Esophagus mucosa (tissue), 1 donor: ENCODE measurements at regions not wholly inside any gene's neighbourhood (a gene's known extent, or its start where the extent isn't known, plus 50 kb on each side); places are given as distances from the start of the nearest gene placed in this dataset.
A peak's percentile ranks its signal among the peaks of the same experiment; 100 is the strongest.
"Not testable (repeated sequence)": the region's sequence is repeated elsewhere in the genome, so short reads cannot be mapped to it uniquely, and the experiment has no call there.

Experiments used
- ATAC-seq: fragments of 200-7000 bp; cut with Tn5 transposase; one replicate; pipeline ENCODE4 v1.9.1; 2020
- donor health status: DM: yes; HTN: yes; CAD: no.

DNA sequence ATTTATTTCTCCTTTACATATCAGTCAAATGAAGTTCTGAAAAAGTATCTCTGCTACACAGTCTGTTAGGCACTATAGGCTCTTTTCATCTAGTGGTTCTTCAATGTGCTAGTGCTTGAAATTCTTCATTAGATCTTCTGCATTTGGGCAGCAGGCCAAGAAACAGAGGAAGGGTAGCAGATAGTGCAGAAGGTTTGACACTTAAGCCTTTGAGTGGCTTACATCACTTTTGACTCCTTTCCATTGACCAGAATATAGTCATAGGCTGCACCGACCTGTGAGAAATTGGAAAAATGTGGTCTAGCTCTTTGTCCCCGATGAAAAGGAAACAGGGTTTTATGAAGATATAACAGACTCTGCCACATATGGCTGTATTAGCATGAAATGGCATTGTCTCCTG is 459.5 kb upstream of the PTGER4 start:
- ATAC-seq, result no peak

DNA sequence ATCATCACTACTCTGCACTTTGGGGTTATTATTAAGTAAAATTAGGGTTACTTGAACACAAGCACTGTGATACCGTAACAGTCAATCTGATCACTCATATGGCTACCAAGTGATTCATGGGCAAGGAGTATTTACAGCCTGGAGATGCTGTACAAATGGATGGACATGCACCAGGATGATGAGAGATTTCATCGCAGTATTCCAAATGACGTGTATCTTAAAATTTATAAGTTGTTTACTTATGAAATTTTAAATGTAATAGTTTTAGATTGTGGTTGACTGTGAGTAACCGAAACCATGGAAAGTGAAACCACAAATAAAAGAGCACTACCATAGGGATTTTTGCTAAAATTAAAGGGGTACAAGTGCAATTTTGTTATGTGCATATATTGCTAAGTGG is 462.2 kb upstream of the PTGER4 start:
- ATAC-seq, result no peak

DNA sequence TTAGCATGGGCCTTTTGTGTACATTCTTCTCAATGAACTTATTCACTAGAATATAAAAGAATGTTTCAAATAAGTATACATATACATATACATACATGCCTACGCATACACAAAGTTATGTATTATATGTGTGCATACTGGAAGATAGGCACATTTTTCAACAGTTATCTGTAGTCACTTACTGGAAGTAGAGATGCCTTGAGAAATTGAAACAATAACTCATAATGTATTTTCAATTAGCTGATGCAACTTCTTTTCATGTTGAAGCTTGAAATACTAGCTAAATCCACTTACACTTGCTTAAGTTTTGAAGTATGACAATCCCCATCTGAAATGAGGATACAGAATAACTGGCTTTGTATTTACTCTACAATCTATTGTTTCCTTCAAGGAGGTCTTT is 469.0 kb upstream of the PTGER4 start:
- no peak for ATAC-seq

GRCh38 chr5:40206030-40206429 is 473.7 kb upstream of the PTGER4 start:
- ATAC-seq, result no peak

GRCh38 chr5:40204144-40204543 is 475.6 kb upstream of the PTGER4 start:
- ATAC-seq, result no peak

GRCh38 chr5:40202814-40203440 is 476.8 kb upstream of the PTGER4 start:
- no peak for ATAC-seq

DNA sequence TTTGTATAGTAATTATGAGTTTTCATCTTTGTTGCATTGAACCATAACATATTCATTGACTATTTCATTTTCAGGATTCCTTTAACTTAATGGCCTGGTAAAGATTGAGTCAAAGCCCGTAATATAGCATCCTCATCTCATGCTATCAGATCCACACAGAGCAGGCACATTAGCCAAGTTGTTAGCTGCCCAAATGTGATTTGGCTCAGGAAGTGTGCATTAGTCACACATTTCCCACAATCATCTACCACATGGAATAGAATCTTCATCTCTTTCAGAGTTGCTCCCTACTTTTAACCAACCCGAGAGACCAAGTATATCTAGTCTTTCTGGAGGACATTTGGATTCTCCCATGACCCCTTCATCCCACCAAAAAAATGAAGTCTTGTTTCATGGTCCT is 481.0 kb upstream of the PTGER4 start:
- no peak for ATAC-seq

- not testable (repeated sequence) for ATAC-seq
These were observed 484.1 kb upstream of the PTGER4 start for GRCh38 chr5:40195574-40195973.

DNA sequence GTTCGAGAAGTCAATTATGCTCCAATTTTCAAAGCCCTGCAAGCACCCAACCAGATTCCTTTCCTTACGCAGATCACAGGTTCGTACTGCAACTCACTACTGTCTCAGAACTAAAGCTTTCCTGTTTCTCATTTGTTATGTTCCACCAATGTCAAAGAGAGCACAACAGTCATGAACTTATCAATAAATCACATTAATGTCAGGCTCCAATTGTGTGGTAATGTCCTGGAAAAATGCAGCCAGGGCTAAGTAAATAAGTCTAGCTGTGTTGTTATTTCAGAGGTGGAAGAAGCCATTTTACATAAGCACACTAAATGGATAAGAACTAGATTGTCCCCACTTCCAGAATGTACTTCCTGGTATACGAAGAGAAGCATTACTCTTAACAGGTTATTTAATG is 488.6 kb upstream of the PTGER4 start:
- no peak for ATAC-seq

DNA sequence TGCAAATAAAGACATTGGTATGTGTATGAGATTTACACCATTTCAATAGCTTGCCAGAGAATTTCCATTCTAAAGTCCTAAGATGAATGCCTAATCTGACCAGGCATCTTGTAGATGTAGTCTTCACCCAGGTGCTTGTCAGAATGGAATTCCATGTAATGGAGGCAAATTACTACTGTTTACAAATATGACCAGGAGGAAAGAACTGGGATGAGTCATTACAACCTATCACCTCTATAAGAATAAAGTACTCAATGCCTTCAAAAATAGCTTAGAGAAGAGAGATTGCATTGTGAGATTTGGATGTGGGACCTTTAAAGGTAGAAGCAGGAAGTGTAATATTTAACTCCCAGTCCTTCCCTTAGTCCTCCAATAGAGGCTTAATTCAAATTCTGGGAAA is 507.0 kb upstream of the PTGER4 start:
- ATAC-seq, result no peak

- peak; percentile 45 for ATAC-seq
These were observed 507.7 kb upstream of the PTGER4 start for GRCh38 chr5:40171971-40172370.

DNA sequence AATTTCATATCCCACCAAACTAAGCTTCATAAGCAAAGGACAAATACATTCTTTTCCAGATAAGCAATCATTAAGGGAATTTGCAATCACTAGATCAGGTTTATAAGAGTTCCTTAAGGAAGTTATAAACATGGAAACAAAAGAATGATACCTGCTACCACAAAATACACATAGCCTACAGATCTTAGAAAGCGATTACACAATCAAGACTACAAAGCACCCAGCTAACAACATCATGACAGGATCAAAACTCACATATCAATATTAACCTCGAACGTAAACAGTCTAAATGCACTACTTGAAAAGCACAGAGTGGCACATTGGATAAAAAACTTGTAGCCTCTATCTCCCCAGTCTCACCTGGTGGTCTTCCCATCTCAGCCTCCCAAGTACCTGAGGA is 512.4 kb upstream of the PTGER4 start:
- ATAC-seq, result no peak

DNA sequence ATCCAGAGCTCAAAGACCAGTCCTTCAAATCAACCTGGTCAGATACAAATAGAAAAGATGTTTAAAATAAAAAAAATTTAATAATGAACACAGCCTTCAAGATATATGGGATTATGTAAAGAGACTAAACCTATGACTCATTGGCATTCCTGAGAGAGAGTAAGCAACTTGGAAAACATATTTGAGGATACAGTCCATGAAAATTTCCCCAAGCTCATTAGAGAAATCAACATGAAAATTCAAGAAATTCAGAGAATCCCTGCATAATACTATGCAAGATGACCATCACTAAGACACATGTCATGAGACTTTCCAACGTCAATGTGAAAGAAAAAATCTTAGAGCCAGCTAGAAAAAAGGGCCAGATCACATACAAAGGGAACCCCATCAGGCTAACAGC is 512.9 kb upstream of the PTGER4 start:
- no peak for ATAC-seq

DNA sequence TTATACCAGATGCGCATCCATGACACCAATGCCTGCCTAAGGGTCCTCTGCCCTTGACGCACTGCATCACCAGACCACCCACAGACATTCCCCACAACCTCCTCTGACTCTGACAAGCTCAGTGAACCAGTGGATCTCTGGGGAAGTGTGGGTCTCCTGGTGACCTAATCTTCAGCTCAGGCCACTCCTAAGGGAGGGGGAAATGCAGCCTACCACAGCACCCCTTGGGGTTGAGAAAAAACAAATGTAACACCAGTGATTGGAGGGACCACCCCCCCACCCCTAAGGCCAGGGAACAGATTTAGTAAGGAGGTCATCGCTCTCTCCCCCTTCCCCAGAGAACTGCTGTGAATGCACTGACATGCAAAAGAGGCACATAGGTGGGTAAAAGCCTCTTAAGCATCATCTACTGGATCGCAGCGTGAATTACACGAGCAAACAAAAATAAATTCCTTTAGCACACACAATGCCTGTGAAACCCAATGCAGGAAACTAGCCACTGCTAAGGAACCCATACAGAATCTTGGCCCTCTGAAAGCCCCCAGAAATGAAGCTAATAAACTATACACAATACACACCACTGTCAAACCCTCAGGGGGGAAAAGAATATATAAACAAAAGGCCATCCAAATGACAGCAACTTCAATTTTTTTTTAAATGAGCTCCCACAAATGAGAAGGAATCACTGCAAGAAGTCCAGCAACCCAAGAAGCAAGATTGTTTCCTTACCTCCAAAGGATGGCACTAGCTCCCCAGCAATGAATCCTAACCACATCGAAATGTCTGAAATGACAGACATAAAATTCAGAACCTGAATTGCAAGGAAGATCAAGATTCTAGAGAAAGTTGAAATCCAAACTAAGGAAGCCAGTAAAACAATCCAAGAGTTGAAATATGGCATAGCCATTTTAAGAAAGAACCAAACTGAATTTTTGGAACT is 513.7 kb upstream of the PTGER4 start:
- no peak for ATAC-seq

GRCh38 chr5:40165106-40165788 is 514.5 kb upstream of the PTGER4 start:
- ATAC-seq, result no peak

GRCh38 chr5:40160435-40160834 is 519.3 kb upstream of the PTGER4 start:
- ATAC-seq, result no peak

DNA sequence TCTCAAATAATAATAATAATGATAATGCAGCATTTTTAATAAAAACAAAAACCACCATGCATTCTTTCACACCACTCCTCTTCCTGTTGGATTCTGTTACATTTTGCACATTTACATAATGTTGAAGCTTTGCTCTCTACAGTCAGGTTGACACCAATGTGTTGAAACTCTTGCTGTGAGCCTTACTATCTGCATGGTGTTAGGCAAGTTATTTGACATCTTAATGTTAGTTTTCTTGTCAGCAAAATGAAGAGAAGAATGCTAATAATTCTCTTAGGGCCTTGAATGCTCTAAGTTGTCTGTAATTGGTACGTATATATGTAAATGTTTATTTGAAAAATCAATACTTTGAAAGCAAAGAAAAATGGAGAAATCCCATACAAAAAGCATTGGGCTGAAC is 525.5 kb upstream of the PTGER4 start:
- ATAC-seq, result no peak

DNA sequence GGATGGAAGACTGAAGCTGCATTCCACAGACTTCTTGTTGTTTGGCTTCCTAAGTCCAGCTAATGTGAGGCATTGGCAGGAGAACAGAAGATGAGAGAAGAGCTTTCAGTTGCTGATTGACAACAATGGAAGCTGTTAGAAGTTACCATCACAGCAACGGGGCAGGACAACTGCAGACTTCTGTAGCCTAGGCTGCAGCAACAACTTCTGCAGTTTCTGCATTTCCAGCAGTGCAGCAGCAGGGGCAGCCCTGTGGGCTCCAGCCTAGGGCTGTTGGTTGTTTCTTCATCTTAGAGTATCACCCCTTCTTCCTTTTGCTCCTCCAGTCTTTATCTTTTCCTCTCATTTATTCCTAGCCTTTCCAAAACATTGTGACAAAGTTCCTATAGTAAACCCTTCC is 528.8 kb upstream of the PTGER4 start:
- no peak for ATAC-seq

GRCh38 chr5:40141896-40142295 is 537.8 kb upstream of the PTGER4 start:
- ATAC-seq, result no peak

DNA sequence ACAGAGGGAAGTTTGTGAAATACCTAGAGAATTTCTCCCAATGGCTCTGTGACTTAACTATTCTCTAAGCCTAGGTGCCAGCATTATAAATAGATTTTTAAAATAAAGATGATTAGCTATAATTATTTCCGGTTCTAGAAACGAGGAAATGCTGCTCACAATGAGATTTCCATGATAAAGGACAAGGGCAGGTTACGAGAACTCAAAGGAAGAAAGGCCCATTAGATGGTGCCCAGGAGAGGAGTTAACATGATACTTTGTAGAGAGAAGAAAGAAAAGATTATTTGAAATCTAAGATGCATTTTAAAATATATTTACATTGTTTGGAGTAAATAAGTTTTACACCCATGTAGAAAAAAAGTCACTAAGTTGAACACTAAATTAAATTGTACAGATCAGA is 538.3 kb upstream of the PTGER4 start:
- ATAC-seq, result no peak

GRCh38 chr5:40137223-40137622 is 542.5 kb upstream of the PTGER4 start:
- ATAC-seq, result no peak

GRCh38 chr5:40134883-40135520 is 544.7 kb upstream of the PTGER4 start:
- no peak for ATAC-seq

DNA sequence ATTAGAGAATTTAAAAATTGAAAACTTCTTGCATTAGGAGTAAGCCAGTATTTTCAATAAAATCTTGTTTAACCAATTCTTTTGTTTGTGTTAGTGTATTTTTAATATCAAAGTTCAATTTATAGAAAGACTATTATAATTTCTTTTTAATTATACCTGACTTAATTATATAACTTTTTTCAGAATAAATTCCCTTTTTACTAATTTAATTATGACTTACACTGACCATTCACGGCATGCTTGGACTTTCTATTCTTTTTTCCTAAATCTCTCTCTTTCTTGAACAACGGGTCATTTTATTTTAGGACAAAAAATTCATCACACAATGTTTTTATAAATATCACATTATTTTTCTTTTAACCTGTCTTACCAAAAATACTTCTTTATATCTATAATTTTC is 555.3 kb upstream of the PTGER4 start:
- no peak for ATAC-seq
